Stimulated activated naive CD4-positive, alpha-beta T cell treated with Interleukin-2 at 50 U/mL for 16 hours (primary cell): ENCODE measurements at regions not wholly inside any gene's neighbourhood (a gene's known extent, or its start where the extent isn't known, plus 50 kb on each side); places are given as distances from the start of the nearest gene placed in this dataset.

ENCODE experiments used
- DNase-seq: peaks from one replicate; lab custom pipeline; 2025; lab: John Stamatoyannopoulos, UW

GRCh38 chr6:113376847-113377165, 480.3 kb upstream of the MARCKS start:
- DNase-seq: no peak

GRCh38 chr6:113377362-113377942, 479.7 kb upstream of the MARCKS start:
- no peak for DNase-seq

- no peak for DNase-seq
Observed at GRCh38 chr6:113380591-113380990, 476.6 kb upstream of the MARCKS start.

GRCh38 chr6:113381232-113381631, 475.9 kb upstream of the MARCKS start:
- DNase-seq: no peak

DNA sequence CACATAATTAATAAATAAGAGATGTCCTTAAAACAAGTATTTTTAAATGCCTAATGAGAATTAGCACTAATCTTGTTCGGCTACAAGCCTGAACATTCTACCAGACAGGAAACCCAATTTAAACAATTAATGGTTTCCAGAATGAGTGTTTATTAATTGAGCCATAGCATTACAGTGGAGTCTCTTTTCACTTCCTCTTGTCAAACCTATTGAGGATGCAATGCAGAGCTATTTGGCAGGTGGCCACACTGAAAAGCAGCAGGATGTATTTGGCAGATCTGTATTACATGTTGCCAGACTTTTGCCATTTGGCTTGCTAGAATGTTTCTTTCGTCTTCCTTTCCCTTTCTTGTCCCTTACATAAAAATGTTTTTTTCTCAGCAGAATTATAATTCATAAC, 475.2 kb upstream of the MARCKS start:
- no peak for DNase-seq

GRCh38 chr6:113383701-113384100, 473.4 kb upstream of the MARCKS start:
- no peak for DNase-seq

DNA sequence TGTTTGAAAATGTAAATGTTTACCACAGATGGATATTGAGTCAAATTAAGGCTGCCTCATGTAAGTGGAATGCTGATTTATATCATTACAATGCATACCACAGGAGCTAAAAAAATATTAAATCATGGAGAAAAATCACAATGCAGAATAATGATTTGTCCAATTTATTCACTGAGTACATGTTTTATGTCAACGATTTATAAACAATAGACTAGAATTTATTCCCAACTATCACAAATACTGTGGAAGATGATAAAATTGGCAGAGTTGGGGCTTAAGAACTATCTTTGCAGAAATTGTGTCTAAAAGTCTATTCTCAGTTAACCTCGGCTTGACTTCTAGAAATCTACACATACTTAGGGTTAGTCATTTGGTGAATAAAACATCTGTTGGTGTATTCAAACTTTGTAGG, 472.1 kb upstream of the MARCKS start:
- no peak for DNase-seq

DNA sequence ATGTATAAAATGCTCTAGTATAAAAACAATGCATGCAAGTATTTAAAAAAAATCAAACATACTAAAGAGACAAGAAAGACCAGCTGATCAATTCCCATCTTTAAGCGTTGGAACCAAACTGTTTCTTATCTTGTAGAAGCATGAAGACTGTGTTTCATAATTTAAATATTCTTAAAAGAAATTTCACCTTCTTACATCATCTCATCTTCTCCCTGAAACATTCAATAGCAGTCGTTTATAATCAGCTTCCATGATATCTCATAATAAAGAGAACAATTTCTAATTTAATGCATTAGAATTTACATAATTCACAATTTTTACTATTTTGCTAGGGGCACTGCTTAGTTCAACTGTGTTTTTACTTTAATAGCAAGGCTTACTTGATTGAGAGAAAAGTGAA, 468.1 kb upstream of the MARCKS start:
- DNase-seq: no peak

DNA sequence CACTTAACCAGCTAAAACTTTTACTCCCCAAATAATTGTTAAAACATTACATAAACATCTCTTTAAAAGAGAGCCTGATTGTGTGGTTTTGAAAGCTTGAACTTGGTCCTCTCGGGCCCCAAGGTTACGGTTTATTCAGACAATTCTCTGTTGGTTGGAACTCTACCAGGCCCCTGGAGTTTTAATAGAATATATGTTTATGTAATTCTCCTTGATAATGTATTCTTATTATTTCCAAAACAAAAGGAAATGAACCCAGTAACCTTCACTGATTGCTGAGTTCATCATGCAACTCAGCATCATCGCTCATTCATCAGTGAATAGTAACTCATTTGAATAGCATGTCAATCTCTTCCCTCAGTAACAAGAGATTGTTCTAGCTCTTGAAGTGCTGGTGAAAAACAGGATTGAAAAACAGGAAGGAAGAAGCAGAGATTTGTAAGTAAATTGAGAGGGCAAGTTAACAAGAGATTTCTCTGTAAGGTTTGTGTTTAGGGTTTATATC, 464.5 kb upstream of the MARCKS start:
- DNase-seq: no peak

DNA sequence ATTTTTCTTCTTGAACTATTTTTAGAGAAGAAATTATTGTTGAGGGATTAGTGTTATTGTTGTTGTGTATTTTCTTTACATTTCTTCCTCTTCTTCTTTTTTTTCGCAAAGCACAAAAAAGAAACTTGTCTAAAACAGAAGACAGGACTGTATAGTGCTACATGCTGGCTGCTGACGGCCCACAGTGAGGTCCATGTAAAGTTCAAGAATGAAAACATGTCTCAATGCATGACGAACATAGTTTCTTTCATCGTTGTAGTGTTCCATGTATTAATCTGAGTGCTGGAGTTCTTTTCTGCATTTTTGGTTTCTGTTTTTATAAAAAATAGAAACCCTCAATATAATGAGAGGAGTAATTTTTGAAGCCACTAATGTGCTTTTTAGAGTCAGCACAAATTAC, 462.9 kb upstream of the MARCKS start:
- no peak for DNase-seq

DNA sequence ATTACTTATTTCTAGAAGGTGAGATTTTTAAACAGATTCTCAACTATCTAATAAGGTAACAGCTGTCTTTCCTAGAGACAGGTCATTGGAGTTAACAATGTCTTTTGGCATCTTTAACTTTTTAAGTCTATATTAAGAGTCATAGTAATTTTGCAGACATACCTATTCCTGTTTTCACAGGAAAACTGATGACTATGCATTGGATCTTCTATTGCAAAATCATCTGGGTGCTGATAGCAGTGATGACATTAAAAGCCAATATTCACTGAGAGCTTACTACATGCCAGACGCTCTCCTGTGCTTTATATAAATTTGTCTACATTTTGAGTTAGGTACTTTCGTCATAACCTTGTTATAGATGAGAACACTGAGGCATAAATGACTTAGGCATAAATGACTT, 462.4 kb upstream of the MARCKS start:
- no peak for DNase-seq

GRCh38 chr6:113396730-113397129, 460.4 kb upstream of the MARCKS start:
- no peak for DNase-seq

DNA sequence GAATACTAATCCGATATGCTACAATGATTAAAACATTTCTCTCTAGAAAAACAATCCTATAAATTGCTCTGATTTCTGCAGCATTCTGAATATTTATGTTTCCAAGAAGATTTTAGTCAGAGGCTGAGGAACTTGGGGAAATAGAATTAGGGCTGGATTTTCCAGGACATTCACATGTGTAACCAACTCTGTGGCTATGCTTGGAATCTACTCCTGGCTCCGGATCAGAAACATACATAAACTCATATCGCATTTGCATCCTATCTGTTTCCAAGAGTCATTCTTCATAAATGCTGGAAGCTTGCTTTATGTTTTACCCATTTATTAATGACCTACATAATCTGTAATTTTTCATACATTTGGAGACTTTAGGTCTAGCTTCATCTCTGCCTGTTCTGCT, 459.9 kb upstream of the MARCKS start:
- no peak for DNase-seq

GRCh38 chr6:113401231-113401630, 455.9 kb upstream of the MARCKS start:
- no peak for DNase-seq

DNA sequence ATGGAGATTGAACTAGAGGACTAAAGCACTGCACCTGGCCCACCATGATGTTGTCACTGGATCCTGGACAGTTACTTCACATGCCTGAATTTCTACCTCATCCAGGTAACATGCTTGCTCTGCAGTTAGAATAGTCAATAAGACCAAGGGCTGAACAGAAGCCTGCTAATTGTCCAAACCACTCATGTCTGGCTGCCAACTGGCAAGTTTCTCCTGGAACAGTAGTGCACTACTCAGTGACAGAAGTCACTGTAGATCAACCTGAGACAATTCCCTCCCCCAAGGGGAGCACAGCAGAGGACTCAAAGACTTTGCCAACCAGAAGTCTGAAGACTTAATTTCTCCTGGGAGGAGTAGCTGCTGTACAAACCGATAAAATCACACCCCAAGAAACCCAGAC, 454.6 kb upstream of the MARCKS start:
- DNase-seq: no peak

DNA sequence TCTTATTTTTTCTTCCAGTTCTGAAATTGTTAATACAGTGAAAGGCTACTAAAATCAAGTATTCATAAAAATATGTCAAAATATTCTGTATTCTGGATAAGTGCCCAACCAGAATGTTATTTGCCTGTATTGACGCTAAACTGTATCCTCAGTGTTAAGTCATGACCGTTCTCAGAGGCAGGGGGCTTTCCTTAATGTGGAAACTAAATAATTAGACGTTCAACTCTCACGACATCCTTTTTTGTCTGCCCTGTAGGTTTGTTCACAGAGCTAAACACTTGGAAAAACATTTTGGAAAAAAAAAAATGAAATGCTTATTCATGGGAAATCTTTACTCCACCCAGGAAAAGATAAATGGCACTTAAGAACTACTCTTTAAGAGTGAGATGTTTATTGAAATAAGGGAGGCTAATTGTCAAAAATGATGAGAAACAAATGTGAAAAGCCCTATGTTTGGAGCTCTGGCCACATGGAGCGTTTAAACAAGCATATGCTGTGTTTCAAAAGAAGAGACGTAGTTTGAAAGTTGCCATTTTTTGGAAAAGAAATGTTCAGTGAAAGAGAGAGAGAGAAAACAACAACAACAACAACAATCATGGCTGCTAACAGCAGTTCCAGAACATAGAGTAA, 453.1 kb upstream of the MARCKS start:
- no peak for DNase-seq

- DNase-seq: no peak
Observed at GRCh38 chr6:113405326-113406047, 451.7 kb upstream of the MARCKS start.

- no peak for DNase-seq
Observed at GRCh38 chr6:113406048-113406695, 451.0 kb upstream of the MARCKS start.

- no peak for DNase-seq
Observed at GRCh38 chr6:113411011-113411410, 446.1 kb upstream of the MARCKS start.

- no peak for DNase-seq
Observed at GRCh38 chr6:113412589-113413357, 444.4 kb upstream of the MARCKS start.

DNA sequence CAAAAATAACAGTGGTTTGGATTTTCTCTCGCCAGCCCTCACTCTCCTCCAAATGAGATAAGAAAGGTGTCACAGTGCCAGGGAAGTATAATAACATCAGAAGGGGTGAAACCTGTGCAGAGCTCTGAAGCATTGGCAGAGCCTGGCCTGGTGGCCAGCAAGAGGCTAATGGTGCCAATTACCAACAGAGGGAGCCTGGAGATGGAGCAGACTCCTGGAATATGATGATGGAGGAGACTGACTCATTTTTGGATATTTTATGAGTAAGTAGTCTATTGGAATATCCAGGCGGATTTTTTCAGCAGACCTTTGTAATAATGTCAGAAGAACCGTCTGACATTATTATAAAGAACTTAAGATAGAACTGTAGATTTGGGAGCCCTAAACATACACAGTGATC, 442.6 kb upstream of the MARCKS start:
- no peak for DNase-seq

GRCh38 chr6:113416170-113416569, 441.0 kb upstream of the MARCKS start:
- no peak for DNase-seq
